Ishikawa (cell line): ENCODE measurements at regions not wholly inside any gene's neighbourhood (a gene's known extent, or its start where the extent isn't known, plus 50 kb on each side); places are given as distances from the start of the nearest gene placed in this dataset.

ENCODE experiments used
- CEBPB ChIP-seq: IDR thresholded peaks from 2 replicates; pipeline ENCODE4 v1.6.1; 2012
- CREB1 ChIP-seq: IDR thresholded peaks from 2 replicates; pipeline ENCODE4 v1.6.1; 2012; ENCODE audit warnings: low read depth
- EGR1 ChIP-seq: IDR thresholded peaks from 2 replicates; pipeline ENCODE4 v1.6.1; 2012
- EP300 ChIP-seq: IDR thresholded peaks from 2 replicates; pipeline ENCODE4 v1.6.1; 2012; ENCODE audit warnings: borderline replicate concordance
- FOXM1 ChIP-seq: IDR thresholded peaks from 2 replicates; pipeline ENCODE4 v1.6.1; 2012; ENCODE audit warnings: low read depth, borderline replicate concordance
- NFIC ChIP-seq: IDR thresholded peaks from 2 replicates; pipeline ENCODE4 v1.6.1; 2012
- RAD21 ChIP-seq: IDR thresholded peaks from 2 replicates; pipeline ENCODE4 v1.6.1; 2012; ENCODE audit warnings: low read depth
- TAF1 ChIP-seq: IDR thresholded peaks from 2 replicates; pipeline ENCODE4 v1.6.1; 2012; ENCODE audit warnings: low read depth, mild to moderate bottlenecking
- TCF12 ChIP-seq: IDR thresholded peaks from 2 replicates; pipeline ENCODE4 v1.6.1; 2012; ENCODE audit warnings: low read depth
- TEAD4 ChIP-seq: IDR thresholded peaks from 2 replicates; pipeline ENCODE4 v1.6.1; 2012
- YY1 ChIP-seq: IDR thresholded peaks from 2 replicates; pipeline ENCODE4 v1.6.1; 2012; ENCODE audit warnings: low read depth
- ZBTB7A ChIP-seq: IDR thresholded peaks from 2 replicates; pipeline ENCODE4 v1.6.1; 2012; ENCODE audit warnings: low read depth
- TF ChIP-seq, protein P1 (sequence below): IDR thresholded peaks from 2 replicates; pipeline ENCODE4 v1.6.1; 2012
- TF ChIP-seq, protein P2 (sequence below): IDR thresholded peaks from 2 replicates; pipeline ENCODE4 v1.6.1; 2012; ENCODE audit warnings: low read depth, mild to moderate bottlenecking
- TF ChIP-seq, protein P3 (sequence below): IDR thresholded peaks from 2 replicates; pipeline ENCODE4 v1.6.1; 2012

DNA sequence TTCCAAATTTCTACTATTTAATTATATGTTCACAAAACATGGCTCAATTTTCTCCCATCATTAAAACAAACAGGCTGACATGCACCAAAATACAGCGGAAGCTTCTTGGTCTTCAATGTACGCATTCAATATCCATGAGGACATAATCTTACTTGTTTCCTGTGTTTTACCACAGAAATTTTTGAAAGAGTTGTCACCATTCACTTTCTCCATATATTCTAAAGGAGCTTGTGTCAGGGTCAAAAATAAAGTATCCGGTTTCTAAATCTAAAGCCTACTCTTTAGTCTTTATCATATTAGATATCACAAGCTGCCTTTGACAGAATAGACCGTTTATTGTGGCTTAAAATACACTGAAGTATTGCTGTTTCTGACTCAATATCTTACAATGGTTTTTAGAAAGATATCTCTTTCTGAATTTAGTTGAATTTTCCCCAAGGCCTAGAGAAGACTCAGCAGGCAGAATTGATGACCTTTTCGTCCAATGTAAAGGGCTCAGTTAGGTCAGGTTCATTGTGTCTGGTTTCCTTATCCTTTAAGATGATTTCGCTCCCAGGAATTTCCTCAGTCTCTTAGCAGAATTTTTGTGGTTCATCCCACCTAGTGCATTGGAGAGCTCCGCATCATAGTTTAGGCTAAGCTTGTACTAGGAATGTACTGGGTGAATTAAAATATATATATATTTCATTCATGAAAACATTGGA, 717.2 kb downstream of the NCAM2 start:
- TF ChIP-seq EGR1 (no peak), TEAD4 (no peak), RAD21 (no peak), NFIC (no peak), TAF1 (no peak), FOXM1 (no peak), TCF12 (no peak), ZBTB7A (no peak), CEBPB (no peak), CREB1 (no peak), YY1 (no peak)
- TF ChIP-seq, protein P1, sequence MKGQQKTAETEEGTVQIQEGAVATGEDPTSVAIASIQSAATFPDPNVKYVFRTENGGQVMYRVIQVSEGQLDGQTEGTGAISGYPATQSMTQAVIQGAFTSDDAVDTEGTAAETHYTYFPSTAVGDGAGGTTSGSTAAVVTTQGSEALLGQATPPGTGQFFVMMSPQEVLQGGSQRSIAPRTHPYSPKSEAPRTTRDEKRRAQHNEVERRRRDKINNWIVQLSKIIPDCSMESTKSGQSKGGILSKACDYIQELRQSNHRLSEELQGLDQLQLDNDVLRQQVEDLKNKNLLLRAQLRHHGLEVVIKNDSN: no peak
- TF ChIP-seq, protein P2, sequence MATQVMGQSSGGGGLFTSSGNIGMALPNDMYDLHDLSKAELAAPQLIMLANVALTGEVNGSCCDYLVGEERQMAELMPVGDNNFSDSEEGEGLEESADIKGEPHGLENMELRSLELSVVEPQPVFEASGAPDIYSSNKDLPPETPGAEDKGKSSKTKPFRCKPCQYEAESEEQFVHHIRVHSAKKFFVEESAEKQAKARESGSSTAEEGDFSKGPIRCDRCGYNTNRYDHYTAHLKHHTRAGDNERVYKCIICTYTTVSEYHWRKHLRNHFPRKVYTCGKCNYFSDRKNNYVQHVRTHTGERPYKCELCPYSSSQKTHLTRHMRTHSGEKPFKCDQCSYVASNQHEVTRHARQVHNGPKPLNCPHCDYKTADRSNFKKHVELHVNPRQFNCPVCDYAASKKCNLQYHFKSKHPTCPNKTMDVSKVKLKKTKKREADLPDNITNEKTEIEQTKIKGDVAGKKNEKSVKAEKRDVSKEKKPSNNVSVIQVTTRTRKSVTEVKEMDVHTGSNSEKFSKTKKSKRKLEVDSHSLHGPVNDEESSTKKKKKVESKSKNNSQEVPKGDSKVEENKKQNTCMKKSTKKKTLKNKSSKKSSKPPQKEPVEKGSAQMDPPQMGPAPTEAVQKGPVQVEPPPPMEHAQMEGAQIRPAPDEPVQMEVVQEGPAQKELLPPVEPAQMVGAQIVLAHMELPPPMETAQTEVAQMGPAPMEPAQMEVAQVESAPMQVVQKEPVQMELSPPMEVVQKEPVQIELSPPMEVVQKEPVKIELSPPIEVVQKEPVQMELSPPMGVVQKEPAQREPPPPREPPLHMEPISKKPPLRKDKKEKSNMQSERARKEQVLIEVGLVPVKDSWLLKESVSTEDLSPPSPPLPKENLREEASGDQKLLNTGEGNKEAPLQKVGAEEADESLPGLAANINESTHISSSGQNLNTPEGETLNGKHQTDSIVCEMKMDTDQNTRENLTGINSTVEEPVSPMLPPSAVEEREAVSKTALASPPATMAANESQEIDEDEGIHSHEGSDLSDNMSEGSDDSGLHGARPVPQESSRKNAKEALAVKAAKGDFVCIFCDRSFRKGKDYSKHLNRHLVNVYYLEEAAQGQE: no peak
- TF ChIP-seq, protein P3, sequence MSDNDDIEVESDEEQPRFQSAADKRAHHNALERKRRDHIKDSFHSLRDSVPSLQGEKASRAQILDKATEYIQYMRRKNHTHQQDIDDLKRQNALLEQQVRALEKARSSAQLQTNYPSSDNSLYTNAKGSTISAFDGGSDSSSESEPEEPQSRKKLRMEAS: no peak

DNA sequence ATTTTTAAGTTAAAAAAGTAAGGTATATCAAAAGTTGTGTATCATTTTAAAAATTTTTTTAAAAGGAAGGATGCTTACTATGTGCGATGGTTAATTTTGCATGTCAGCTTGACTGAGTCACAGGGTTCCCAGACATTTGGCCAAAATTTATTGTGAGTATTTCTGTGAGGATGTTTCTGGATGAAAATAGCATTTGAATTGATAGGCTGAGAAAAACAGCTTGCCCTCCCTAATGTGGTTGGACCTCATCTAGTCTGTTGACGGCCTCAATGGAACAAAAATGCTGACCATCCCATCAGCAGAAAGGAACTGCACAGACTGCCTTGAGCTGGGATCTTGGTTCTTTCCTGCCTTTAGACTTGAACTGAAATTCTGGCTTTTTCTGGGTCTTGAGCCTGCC, 724.5 kb downstream of the NCAM2 start:
- no peak for TF ChIP-seq EP300
- TF ChIP-seq CEBPB: no peak
- TF ChIP-seq, protein P1: no peak
- no peak for TF ChIP-seq CREB1
- no peak for TF ChIP-seq EGR1
- TF ChIP-seq ZBTB7A: no peak
- TF ChIP-seq TCF12: no peak
- TF ChIP-seq, protein P2: no peak

DNA sequence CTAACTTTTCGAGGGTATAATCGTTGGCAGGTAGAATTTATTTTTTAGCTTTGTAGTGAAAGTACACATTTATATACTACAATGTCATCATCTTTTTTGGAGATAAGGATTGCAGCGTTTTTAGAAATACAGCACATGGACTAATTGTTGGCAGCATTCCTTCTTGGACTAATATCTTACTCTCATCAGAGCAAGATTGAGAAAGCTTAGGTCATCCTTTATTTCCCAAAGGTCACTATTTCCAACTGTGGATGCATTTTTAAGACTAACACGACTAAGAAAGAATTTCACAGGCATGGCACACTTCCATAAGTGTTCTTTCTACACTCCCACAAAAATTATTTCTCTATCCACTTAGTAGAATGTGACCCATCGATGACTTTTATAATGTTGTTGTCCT, 732.3 kb downstream of the NCAM2 start:
- TF ChIP-seq, protein P2: no peak
- TF ChIP-seq ZBTB7A (no peak), FOXM1 (no peak), EP300 (no peak), CEBPB (no peak), TEAD4 (no peak), NFIC (no peak), RAD21 (no peak)

DNA sequence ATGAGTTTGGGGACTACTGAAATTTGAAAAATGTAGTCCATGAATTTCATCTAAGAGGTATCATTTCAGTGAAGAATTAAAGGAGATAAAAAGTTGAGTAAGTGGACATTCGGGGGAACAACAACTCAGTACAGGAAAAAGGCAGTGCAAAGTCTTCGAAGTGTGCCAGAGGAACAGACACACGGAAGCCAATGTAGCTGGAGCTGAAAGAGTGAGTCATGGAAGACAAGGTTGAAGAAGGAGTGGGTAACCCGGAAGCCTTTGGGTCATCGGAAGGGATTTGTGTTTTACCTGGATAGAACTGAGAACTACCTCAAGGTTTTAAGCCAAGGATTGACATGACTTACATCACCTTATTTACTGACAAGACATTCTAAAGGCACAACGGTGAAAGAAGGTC, 733.4 kb downstream of the NCAM2 start:
- TF ChIP-seq EP300: no peak
- TF ChIP-seq, protein P1: no peak
- TF ChIP-seq RAD21: no peak
- no peak for TF ChIP-seq ZBTB7A
- TF ChIP-seq, protein P3: no peak
- TF ChIP-seq CEBPB: no peak
- no peak for TF ChIP-seq TAF1
- TF ChIP-seq FOXM1: no peak
- TF ChIP-seq, protein P2: no peak
- no peak for TF ChIP-seq CREB1
- no peak for TF ChIP-seq TEAD4
- no peak for TF ChIP-seq NFIC
- no peak for TF ChIP-seq YY1
- TF ChIP-seq TCF12: no peak
- TF ChIP-seq EGR1: no peak
